SK-N-SH (cell line): ENCODE measurements at regions not wholly inside any gene's neighbourhood (a gene's known extent, or its start where the extent isn't known, plus 50 kb on each side); places are given as distances from the start of the nearest gene placed in this dataset.

Experiments used
- TF ChIP-seq, protein P1 (sequence below): fragments of 150-350 bp; IDR thresholded peaks from 2 replicates; pipeline ENCODE4 v1.6.1; 2016; ENCODE audit warnings: mild to moderate bottlenecking, low read depth, low read length
- TF ChIP-seq, protein P2 (sequence below): fragments of 150-350 bp; IDR thresholded peaks from 2 replicates; pipeline ENCODE4 v1.6.1; 2017; ENCODE audit warnings: antibody characterized with exemption, low read length, low read depth, borderline replicate concordance

DNA sequence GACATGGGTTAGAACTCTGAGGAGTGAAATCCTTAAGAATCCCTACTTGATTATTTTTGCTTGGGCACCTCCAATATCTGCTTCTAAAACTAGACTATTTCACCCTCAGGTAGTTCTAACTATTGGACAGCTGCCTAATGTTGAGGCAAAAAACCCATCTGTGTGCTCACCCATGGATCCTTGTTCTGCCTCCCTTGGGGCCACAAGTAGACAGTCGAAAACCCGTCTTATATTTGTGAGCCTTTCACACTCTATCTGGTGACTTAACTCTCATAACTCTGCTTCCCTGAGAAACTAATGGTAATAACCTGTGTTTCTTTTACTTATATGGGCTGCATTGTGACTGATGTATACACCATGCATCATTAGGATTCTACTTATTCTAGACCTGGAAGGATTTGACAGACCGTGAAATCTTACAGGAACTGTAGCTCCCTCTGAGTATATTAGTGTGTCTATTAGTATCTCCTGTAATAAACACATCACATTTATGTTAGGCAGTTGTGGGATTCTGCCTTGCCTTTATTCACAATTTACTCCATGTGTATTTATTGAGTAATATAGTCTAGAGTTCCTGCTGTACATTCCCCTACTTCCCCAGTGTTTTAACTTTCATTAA is 94.6 kb upstream of the SGCD start:
- TF ChIP-seq, protein P1, sequence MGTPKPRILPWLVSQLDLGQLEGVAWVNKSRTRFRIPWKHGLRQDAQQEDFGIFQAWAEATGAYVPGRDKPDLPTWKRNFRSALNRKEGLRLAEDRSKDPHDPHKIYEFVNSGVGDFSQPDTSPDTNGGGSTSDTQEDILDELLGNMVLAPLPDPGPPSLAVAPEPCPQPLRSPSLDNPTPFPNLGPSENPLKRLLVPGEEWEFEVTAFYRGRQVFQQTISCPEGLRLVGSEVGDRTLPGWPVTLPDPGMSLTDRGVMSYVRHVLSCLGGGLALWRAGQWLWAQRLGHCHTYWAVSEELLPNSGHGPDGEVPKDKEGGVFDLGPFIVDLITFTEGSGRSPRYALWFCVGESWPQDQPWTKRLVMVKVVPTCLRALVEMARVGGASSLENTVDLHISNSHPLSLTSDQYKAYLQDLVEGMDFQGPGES: no peak
- TF ChIP-seq, protein P2, sequence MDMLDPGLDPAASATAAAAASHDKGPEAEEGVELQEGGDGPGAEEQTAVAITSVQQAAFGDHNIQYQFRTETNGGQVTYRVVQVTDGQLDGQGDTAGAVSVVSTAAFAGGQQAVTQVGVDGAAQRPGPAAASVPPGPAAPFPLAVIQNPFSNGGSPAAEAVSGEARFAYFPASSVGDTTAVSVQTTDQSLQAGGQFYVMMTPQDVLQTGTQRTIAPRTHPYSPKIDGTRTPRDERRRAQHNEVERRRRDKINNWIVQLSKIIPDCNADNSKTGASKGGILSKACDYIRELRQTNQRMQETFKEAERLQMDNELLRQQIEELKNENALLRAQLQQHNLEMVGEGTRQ: no peak
